ENCODE measurements at regions not wholly inside any gene's neighbourhood (a gene's known extent, or its start where the extent isn't known, plus 50 kb on each side); places are given as distances from the start of the nearest gene placed in this dataset.

DNA sequence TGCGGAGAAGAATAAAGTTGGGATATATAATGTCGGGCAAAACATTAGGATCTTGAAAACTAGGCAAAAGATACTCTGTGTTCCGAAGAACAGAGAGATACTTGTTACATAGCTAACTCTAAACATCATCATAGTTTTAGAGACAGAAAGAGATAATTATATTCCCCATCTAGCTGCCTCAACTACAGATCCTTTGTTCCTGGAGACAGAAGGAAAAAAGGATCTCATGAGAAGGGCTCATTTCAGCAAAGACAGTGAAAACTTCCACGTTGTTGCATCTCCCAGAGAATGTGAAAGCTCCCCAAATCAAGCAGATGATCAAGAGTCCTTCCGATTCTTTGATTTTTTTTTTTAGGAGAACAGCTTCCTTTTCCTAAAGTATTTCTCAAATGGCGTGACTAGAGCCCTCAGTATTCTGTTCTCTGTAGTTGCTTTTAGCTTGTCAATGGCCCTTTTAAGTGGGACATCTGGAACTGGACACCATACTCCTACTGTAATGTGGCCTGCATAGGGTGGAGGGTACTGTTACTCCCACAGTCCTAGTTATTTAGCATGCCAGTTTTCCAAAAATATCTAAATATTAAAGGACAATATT is 1048.2 kb downstream of the TTLL7 start:
- TF ChIP-seq, protein P1, sequence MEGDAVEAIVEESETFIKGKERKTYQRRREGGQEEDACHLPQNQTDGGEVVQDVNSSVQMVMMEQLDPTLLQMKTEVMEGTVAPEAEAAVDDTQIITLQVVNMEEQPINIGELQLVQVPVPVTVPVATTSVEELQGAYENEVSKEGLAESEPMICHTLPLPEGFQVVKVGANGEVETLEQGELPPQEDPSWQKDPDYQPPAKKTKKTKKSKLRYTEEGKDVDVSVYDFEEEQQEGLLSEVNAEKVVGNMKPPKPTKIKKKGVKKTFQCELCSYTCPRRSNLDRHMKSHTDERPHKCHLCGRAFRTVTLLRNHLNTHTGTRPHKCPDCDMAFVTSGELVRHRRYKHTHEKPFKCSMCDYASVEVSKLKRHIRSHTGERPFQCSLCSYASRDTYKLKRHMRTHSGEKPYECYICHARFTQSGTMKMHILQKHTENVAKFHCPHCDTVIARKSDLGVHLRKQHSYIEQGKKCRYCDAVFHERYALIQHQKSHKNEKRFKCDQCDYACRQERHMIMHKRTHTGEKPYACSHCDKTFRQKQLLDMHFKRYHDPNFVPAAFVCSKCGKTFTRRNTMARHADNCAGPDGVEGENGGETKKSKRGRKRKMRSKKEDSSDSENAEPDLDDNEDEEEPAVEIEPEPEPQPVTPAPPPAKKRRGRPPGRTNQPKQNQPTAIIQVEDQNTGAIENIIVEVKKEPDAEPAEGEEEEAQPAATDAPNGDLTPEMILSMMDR (IDR thresholded peaks at IDR 0.05): no peak
- no peak for TF ChIP-seq POLR2A (IDR thresholded peaks at IDR 0.05)
